ENCODE measurements at regions not wholly inside any gene's neighbourhood (a gene's known extent, or its start where the extent isn't known, plus 50 kb on each side); places are given as distances from the start of the nearest gene placed in this dataset.

DNA sequence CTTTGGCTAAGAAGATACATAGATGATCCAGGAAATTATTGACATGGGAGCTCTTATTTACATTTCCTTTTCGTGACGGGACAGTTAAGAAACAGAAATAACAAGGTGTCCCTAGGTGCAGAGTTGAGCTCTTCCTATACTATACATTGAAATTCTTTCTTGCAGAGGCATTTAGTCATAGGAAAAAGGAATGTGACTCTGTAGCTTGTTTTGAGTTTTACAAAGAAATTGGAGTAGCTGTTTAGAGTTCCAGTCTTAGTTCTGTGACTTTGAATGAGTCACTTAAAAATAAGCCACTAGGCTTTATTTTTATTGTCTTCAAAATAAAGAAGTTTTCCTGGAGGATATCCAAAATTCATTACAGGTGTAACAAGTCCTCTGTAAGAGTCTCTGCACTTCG is 723.5 kb upstream of the SGO1 start:
- DNase-seq: no peak
- H3K9me3 ChIP-seq (ENCODE audit: control insufficient read depth, low read length): no peaks in the 10 kb centered on the region
- Mint-ChIP-seq H3K27me3 (ENCODE audit: insufficient read depth) (peaks cover 51% of the 10 kb centered on the region), H3K9me3 (no peaks in the 10 kb centered on the region), H3K27ac (no peak overlapping the region), H3K4me1 (peaks cover 25% of the 10 kb centered on the region), H3K36me3 (ENCODE audit: low read depth) (no peaks in the 10 kb centered on the region), H3K4me3 (no peak overlapping the region)
- H3K36me3 ChIP-seq (ENCODE audit: control insufficient read depth, insufficient read depth, low read length): no peaks in the 10 kb centered on the region
- TF ChIP-seq, protein P1, sequence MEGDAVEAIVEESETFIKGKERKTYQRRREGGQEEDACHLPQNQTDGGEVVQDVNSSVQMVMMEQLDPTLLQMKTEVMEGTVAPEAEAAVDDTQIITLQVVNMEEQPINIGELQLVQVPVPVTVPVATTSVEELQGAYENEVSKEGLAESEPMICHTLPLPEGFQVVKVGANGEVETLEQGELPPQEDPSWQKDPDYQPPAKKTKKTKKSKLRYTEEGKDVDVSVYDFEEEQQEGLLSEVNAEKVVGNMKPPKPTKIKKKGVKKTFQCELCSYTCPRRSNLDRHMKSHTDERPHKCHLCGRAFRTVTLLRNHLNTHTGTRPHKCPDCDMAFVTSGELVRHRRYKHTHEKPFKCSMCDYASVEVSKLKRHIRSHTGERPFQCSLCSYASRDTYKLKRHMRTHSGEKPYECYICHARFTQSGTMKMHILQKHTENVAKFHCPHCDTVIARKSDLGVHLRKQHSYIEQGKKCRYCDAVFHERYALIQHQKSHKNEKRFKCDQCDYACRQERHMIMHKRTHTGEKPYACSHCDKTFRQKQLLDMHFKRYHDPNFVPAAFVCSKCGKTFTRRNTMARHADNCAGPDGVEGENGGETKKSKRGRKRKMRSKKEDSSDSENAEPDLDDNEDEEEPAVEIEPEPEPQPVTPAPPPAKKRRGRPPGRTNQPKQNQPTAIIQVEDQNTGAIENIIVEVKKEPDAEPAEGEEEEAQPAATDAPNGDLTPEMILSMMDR (conservative IDR thresholded peaks at IDR 0.05): no peak
- H3K27me3 ChIP-seq (ENCODE audit: control insufficient read depth, insufficient read depth, low read length, poor library complexity, severe bottlenecking): peaks cover 48% of the 10 kb centered on the region
- WGBS, 2 experiments (ENCODE audit: insufficient coverage in 1 of 2, insufficient read length in 1 of 2): 96% methylated on average over 3 of the region's 3 CpGs
- H3K4me1 ChIP-seq (ENCODE audit: control insufficient read depth, insufficient read depth, low read length): no peaks in the 10 kb centered on the region
- no peak overlapping the region for H3K9ac ChIP-seq (ENCODE audit: extremely low read depth, low read length, poor library complexity, severe bottlenecking)
- no peak overlapping the region for H3K27ac ChIP-seq (ENCODE audit: low read depth, low read length)
- no peak overlapping the region for H3K4me3 ChIP-seq (ENCODE audit: low read length)

DNA sequence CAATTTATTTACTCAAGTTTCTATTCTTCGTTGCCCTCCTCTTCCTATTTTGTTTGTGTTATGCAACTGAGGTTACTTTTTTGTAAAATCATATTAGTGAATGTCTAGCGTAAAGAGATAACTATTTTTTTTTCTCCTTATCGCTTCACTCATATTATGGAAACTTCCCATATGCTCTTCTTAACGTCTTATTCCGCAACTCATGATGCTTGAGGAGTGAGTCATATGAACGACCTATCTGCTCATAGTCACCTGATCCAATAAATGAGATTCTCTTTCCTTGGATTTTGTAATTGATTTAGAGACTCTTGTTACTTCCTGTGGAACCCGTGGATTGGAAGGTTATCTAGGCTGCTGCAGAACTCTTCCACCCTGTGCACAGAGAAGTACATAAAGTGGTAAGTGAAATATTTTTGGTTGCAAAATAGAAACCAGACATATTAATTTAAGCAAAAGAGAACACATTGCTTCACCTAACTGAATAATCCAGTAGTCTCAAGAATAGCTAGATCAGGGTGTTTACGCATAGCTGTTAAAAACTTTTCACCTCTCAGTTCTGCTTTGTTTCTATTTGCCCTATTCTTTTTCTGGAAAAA is 719.3 kb upstream of the SGO1 start:
- Mint-ChIP-seq H3K27ac (no peak overlapping the region), H3K27me3 (ENCODE audit: insufficient read depth) (peaks cover 79% of the 10 kb centered on the region), H3K4me1 (peaks cover 20% of the 10 kb centered on the region), H3K36me3 (ENCODE audit: low read depth) (no peaks in the 10 kb centered on the region), H3K4me3 (no peak overlapping the region), H3K9me3 (no peaks in the 10 kb centered on the region)
- no peaks in the 10 kb centered on the region for H3K9me3 ChIP-seq (ENCODE audit: control insufficient read depth, low read length)
- H3K27me3 ChIP-seq (ENCODE audit: control insufficient read depth, insufficient read depth, low read length, poor library complexity, severe bottlenecking): peaks cover 85% of the 10 kb centered on the region
- H3K4me1 ChIP-seq (ENCODE audit: control insufficient read depth, insufficient read depth, low read length): no peaks in the 10 kb centered on the region
- H3K36me3 ChIP-seq (ENCODE audit: control insufficient read depth, insufficient read depth, low read length): no peaks in the 10 kb centered on the region
- H3K9ac ChIP-seq (ENCODE audit: extremely low read depth, low read length, poor library complexity, severe bottlenecking): no peak overlapping the region
- DNase-seq: no peak
- TF ChIP-seq, protein P1 (conservative IDR thresholded peaks at IDR 0.05): no peak
- 81 to 92% methylated on average over 4 to 8 of the region's 8 CpGs for WGBS, 2 experiments (ENCODE audit: insufficient coverage in 1 of 2, insufficient read length in 1 of 2)
- H3K4me3 ChIP-seq (ENCODE audit: low read length): no peak overlapping the region
- no peak overlapping the region for H3K27ac ChIP-seq (ENCODE audit: low read depth, low read length)

DNA sequence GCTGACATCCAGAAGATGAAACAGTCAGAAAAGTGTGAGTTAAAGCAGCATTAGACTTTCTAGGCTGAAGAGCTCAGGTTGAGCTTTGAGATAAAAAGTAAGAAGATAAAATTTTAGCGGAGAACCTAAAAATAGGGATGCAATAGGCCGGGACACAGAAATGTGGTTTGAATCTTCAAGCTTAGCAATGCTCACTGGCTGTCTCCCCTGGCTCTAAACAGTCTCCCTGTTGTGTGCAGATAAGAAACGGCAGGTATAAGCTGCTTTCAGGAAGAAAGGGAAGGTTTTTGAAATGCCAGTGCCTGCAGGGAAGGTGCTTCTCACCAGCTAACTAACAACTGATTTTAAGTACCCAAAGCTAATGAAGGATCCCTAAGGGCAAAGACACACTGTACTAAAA is 718.7 kb upstream of the SGO1 start:
- no peak overlapping the region for H3K9ac ChIP-seq (ENCODE audit: extremely low read depth, low read length, poor library complexity, severe bottlenecking)
- H3K9me3 ChIP-seq (ENCODE audit: control insufficient read depth, low read length): no peaks in the 10 kb centered on the region
- H3K36me3 ChIP-seq (ENCODE audit: control insufficient read depth, insufficient read depth, low read length): no peaks in the 10 kb centered on the region
- no peaks in the 10 kb centered on the region for H3K4me1 ChIP-seq (ENCODE audit: control insufficient read depth, insufficient read depth, low read length)
- Mint-ChIP-seq H3K9me3 (peaks cover 3% of the 10 kb centered on the region), H3K27ac (no peak overlapping the region), H3K4me1 (peaks cover 14% of the 10 kb centered on the region), H3K36me3 (ENCODE audit: low read depth) (no peaks in the 10 kb centered on the region), H3K4me3 (no peak overlapping the region), H3K27me3 (ENCODE audit: insufficient read depth) (peaks cover 80% of the 10 kb centered on the region)
- H3K4me3 ChIP-seq (ENCODE audit: low read length): no peak overlapping the region
- TF ChIP-seq, protein P1 (conservative IDR thresholded peaks at IDR 0.05): no peak
- 36 to 41% methylated on average over 3 of the region's 3 CpGs for WGBS, 2 experiments (ENCODE audit: insufficient coverage in 1 of 2, insufficient read length in 1 of 2)
- peaks cover 88% of the 10 kb centered on the region for H3K27me3 ChIP-seq (ENCODE audit: control insufficient read depth, insufficient read depth, low read length, poor library complexity, severe bottlenecking)
- H3K27ac ChIP-seq (ENCODE audit: low read depth, low read length): no peak overlapping the region
- peak; percentile 75 for DNase-seq

All from endodermal cell (in vitro differentiated cells).